Testis (tissue), 2 donors: ENCODE measurements at regions not wholly inside any gene's neighbourhood (a gene's known extent, or its start where the extent isn't known, plus 50 kb on each side); places are given as distances from the start of the nearest gene placed in this dataset.

Experiments
- POLR2A ChIP-seq: fragments of 450-650 bp; IDR thresholded peaks from one replicate; pipeline ENCODE4 v1.6.1; 2017; ENCODE audit warnings: antibody characterized with exemption, mild to moderate bottlenecking, moderate library complexity
- TF ChIP-seq, protein P1 (sequence below), 3 experiments: fragments of 450-650 bp in 2 of 3; fragments of 200-600 bp in 1 of 3; sonication (generic) in 1 of 3; IDR thresholded peaks; one replicate each; pipeline ENCODE4 v1.5.1; 2016 to 2019; ENCODE audit warnings: antibody characterized with exemption in 3 of 3, mild to moderate bottlenecking in 2 of 3, moderate library complexity in 1 of 3

DNA sequence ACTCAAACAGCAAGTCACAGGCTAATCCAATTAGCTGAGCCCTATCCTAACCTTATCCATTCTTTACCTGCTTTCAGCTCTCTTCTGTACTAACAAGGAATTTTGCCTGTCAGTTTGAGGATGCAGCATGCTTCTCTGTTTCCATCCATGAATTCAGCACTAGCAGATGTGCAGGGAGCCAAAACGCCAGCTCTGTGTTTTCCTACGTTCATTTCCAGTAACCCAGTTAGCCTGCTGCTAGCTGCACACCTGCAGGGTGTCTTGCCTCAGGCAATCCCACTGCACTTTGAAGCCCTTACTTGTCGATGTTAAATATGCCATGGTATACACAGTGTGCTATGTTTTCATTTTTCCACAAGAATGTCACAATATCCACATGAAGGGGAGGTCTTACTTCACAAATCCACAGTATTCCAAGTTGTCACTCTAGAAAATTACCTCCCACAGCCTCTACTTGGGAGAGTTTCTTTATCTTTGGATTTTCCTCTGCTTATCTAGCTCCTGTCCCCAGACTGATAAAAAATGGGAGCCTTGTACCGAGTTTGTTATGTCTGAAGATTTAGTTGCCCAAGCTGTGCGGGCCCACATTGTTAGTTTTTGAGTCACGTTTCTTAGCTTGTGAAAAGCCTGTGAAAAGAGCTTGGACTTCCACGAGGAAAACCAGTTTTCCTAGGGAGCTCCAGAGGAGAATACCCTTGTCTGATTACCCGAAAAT lies 127.6 kb upstream of the HHIP start:
- TF ChIP-seq, protein P1, sequence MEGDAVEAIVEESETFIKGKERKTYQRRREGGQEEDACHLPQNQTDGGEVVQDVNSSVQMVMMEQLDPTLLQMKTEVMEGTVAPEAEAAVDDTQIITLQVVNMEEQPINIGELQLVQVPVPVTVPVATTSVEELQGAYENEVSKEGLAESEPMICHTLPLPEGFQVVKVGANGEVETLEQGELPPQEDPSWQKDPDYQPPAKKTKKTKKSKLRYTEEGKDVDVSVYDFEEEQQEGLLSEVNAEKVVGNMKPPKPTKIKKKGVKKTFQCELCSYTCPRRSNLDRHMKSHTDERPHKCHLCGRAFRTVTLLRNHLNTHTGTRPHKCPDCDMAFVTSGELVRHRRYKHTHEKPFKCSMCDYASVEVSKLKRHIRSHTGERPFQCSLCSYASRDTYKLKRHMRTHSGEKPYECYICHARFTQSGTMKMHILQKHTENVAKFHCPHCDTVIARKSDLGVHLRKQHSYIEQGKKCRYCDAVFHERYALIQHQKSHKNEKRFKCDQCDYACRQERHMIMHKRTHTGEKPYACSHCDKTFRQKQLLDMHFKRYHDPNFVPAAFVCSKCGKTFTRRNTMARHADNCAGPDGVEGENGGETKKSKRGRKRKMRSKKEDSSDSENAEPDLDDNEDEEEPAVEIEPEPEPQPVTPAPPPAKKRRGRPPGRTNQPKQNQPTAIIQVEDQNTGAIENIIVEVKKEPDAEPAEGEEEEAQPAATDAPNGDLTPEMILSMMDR (IDR thresholded peaks at IDR 0.05): no peak
- no peak for TF ChIP-seq POLR2A
